Body of pancreas (tissue), 4 donors: ENCODE measurements at regions not wholly inside any gene's neighbourhood (a gene's known extent, or its start where the extent isn't known, plus 50 kb on each side); places are given as distances from the start of the nearest gene placed in this dataset.

ENCODE experiments used
- ATAC-seq: fragments of 150-250 bp; one replicate; pipeline ENCODE4 v1.9.1; 2016
- DNase-seq, 4 donors: peaks; one replicate each; pipeline ENCODE4 v3.0.0-alpha.2; 2019
- H3K27ac ChIP-seq, 4 donors: fragments of 200-600 bp; sonication (generic); 1 replicate in 3 of 4; 2 replicates in 1 of 4; pipeline versions ENCODE4 v1.5.1 to v1.6.1; 2016 to 2019; ENCODE audit warnings: mild to moderate bottlenecking in 1 of 4, mixed read lengths in 1 of 4, moderate library complexity in 1 of 4
- H3K27me3 ChIP-seq, 2 donors: fragments of 200-600 bp; sonication (generic); one replicate each; pipeline ENCODE4 v1.6.0; 2016; ENCODE audit warnings: mild to moderate bottlenecking in 1 of 2
- H3K36me3 ChIP-seq, 2 donors: fragments of 200-600 bp; sonication (generic); replicated peaks in 1 of 2; 2 replicates each; pipeline ENCODE4 v1.5.1; 2016; ENCODE audit warnings: low read depth in 2 of 2; ENCODE audit not compliant: insufficient read depth in 1 of 2
- H3K4me1 ChIP-seq: fragments of 200-600 bp; sonication (generic); one replicate; pipeline ENCODE4 v1.6.0; 2016
- H3K4me3 ChIP-seq, 2 donors: fragments of 200-600 bp; sonication (generic); 1 replicate in 1 of 2; 2 replicates in 1 of 2; pipeline ENCODE4 v1.5.1; 2016 to 2019
- H3K9me3 ChIP-seq, 3 donors: fragments of 200-600 bp; sonication (generic); 1 replicate in 2 of 3; 2 replicates in 1 of 3; pipeline ENCODE4 v1.5.1; 2016
- POLR2A ChIP-seq, 3 donors: fragments of 450-650 bp; IDR thresholded peaks; one replicate each; pipeline ENCODE4 v1.6.1; 2016; ENCODE audit warnings: antibody characterized with exemption in 3 of 3, mild to moderate bottlenecking in 2 of 3
- WGBS, 2 donors: methylation state at CpG; one replicate each; pipeline ENCODE4 v1.1.5; 2017; 5-methylcytosine and 5-hydroxymethylcytosine counted together
- intact Hi-C: fragments of 100-400 bp; cut with DNase I; formaldehyde crosslinking; loops from one replicate; pipeline ENCODE4 v1.15.1; 2023
- TF ChIP-seq, protein P1 (sequence below), 7 experiments: fragments of 450-650 bp in 4 of 7; fragments of 200-600 bp in 3 of 7; sonication (generic) in 3 of 7; IDR thresholded peaks; one replicate each; pipeline ENCODE4 v1.5.1; 2016 to 2019; ENCODE audit warnings: antibody characterized with exemption in 7 of 7

DNA sequence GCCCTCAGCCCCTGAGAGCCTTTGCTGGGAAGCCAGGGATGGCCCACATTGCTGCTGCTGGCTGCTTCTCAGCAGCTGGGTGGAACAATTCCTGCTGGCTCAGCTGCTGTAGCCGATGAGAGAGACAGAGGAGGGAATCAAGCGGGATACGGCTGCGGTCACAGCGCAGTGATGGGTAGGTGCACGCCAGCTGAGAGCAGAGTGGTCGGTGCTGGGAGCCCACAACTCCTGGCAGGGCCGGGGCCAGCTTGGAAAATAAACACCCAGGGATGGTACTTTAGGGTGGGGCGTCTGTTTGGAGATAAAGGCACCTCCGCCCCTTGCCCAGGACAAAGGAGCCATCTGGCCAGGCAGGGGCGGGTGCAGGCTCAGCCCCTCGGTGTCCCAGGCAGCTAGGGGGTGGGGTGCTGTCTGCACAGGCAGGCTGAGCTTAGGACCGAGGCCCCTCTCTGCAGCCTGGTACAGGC is 480.5 kb downstream of the MIAT start:
- ATAC-seq (no peak), DNase-seq (no peak)
- H3K4me1 ChIP-seq: no peaks in the 10 kb centered on the region
- intact Hi-C loops: no loop called here
- no peak overlapping the region for H3K27ac ChIP-seq
- H3K4me3 ChIP-seq: no peak overlapping the region
- H3K27me3 ChIP-seq: no peaks in the 10 kb centered on the region
- no peaks in the 10 kb centered on the region for H3K36me3 ChIP-seq
- TF ChIP-seq, protein P1, sequence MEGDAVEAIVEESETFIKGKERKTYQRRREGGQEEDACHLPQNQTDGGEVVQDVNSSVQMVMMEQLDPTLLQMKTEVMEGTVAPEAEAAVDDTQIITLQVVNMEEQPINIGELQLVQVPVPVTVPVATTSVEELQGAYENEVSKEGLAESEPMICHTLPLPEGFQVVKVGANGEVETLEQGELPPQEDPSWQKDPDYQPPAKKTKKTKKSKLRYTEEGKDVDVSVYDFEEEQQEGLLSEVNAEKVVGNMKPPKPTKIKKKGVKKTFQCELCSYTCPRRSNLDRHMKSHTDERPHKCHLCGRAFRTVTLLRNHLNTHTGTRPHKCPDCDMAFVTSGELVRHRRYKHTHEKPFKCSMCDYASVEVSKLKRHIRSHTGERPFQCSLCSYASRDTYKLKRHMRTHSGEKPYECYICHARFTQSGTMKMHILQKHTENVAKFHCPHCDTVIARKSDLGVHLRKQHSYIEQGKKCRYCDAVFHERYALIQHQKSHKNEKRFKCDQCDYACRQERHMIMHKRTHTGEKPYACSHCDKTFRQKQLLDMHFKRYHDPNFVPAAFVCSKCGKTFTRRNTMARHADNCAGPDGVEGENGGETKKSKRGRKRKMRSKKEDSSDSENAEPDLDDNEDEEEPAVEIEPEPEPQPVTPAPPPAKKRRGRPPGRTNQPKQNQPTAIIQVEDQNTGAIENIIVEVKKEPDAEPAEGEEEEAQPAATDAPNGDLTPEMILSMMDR (IDR thresholded peaks at IDR 0.05): no peak
- no peak for TF ChIP-seq POLR2A (IDR thresholded peaks at IDR 0.05)
- peaks cover 0 to 7% (median 0%) of the 10 kb centered on the region in 3 donors for H3K9me3 ChIP-seq
- 60 to 63% methylated on average over 10 to 12 of the region's 13 CpGs for WGBS, 2 donors

DNA sequence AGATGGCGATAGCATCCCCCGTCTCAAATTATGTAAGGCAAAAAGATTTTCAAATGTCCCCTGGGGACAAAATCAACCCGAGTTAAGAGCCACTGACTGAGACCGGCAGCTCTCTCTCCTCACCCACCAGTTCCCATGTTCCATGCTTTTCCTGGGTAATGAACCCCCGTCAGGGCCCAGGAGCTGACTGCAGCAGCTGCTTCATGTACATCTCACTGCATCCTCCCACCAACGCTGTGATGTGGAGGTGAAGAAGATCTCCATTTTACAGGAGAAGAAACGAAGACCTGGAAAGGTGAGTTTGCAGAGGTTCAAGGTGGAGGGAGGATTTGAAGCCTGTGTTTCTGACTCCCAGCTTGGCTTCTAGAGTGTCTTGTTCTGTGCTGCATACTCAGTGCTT is 481.1 kb downstream of the MIAT start:
- no peak for TF ChIP-seq POLR2A (IDR thresholded peaks at IDR 0.05)
- TF ChIP-seq, protein P1 (IDR thresholded peaks at IDR 0.05): no peak
- no peak for ATAC-seq
- H3K36me3 ChIP-seq: no peaks in the 10 kb centered on the region
- no peaks in the 10 kb centered on the region for H3K27me3 ChIP-seq
- no peaks in the 10 kb centered on the region for H3K4me1 ChIP-seq
- no peak overlapping the region for H3K27ac ChIP-seq
- H3K4me3 ChIP-seq: no peak overlapping the region
- DNase-seq: no peak
- WGBS, 2 donors: 75 to 79% methylated on average over 7 of the region's 7 CpGs
- peaks cover 0 to 7% (median 0%) of the 10 kb centered on the region in 3 donors for H3K9me3 ChIP-seq
- intact Hi-C loops: no loop called here

GRCh38 chr22:27139935-27140511 is 482.6 kb downstream of the MIAT start:
- H3K4me1 ChIP-seq: no peaks in the 10 kb centered on the region
- 57 to 60% methylated on average over 3 to 11 of the region's 11 CpGs for WGBS, 2 donors
- no peak overlapping the region for H3K27ac ChIP-seq
- intact Hi-C loops: no loop called here
- DNase-seq (peak in 1 of 4 donors; percentile 28), ATAC-seq (no peak)
- no peak overlapping the region for H3K4me3 ChIP-seq
- H3K36me3 ChIP-seq: no peaks in the 10 kb centered on the region
- H3K27me3 ChIP-seq: no peaks in the 10 kb centered on the region
- no peak for TF ChIP-seq POLR2A (IDR thresholded peaks at IDR 0.05)
- TF ChIP-seq, protein P1 (IDR thresholded peaks at IDR 0.05): no peak
- H3K9me3 ChIP-seq: peaks cover 0 to 7% (median 0%) of the 10 kb centered on the region in 3 donors

DNA sequence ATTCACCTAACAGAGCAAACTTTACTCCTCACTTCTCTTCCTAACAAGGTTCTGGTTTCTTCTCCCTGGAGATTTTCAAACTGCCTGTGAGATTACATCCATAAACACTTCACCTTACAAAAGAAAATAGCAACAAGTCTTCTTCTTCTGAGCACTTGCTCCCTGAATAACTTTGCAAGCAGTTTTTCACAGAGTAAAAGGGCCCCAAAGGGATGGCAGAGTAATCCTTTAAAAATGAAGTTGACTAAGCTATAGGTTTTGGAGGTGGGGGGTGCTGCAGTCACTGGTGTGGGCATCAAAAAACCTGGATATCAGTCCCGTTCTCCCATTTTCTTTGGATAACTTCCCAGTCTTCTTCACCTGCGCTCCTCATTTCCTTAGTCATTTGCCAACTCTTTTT is 484.9 kb downstream of the MIAT start:
- Histone ChIP-seq H3K27me3 (no peaks in the 10 kb centered on the region), H3K4me1 (no peaks in the 10 kb centered on the region), H3K9me3 (no peaks in the 10 kb centered on the region), H3K27ac (no peak overlapping the region), H3K36me3 (no peaks in the 10 kb centered on the region), H3K4me3 (no peak overlapping the region)
- DNase-seq: no peak
- intact Hi-C loops: no loop called here
- 24 to 38% methylated on average over 2 of the region's 2 CpGs for WGBS, 2 donors
- TF ChIP-seq, protein P1 (IDR thresholded peaks at IDR 0.05): no peak
- no peak for TF ChIP-seq POLR2A (IDR thresholded peaks at IDR 0.05)
- no peak for ATAC-seq

DNA sequence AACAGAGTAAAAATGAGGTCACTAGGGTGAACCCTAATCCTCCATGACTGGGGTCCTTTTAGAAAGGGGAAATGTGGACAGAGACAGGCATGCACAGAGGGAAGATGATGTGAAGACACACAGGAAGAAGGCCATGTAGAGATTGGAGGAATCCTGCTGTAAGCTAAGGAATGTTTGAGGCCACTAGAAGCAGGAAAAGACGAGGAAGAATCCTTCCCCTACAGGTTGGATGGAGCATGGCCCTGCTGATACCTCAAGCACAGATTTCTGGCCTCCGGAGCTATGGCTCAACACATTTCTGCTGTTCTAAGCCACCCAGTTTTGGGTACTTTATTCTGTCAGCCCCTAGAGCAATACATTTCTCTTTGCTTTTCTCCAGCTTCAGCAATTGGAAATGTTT is 486.9 kb downstream of the MIAT start:
- Histone ChIP-seq H3K9me3 (no peaks in the 10 kb centered on the region), H3K27me3 (no peaks in the 10 kb centered on the region), H3K27ac (no peak overlapping the region), H3K4me3 (no peak overlapping the region), H3K36me3 (no peaks in the 10 kb centered on the region), H3K4me1 (no peaks in the 10 kb centered on the region)
- TF ChIP-seq, protein P1 (IDR thresholded peaks at IDR 0.05): no peak
- no peak for TF ChIP-seq POLR2A (IDR thresholded peaks at IDR 0.05)
- no peak for DNase-seq
- 52 to 66% methylated on average over 2 of the region's 2 CpGs for WGBS, 2 donors
- ATAC-seq: no peak
- intact Hi-C loops: no loop called here
